Ascending aorta (tissue), 2 donors: ENCODE measurements at regions not wholly inside any gene's neighbourhood (a gene's known extent, or its start where the extent isn't known, plus 50 kb on each side); places are given as distances from the start of the nearest gene placed in this dataset.

Source experiments
- DNase-seq, 2 donors: peaks; one replicate each; pipeline ENCODE4 v3.0.0-alpha.2; 2019; ENCODE audit warnings: low spot score in 2 of 2
- H3K27ac ChIP-seq, 2 donors: fragments of 200-600 bp; sonication (generic); one replicate each; pipeline ENCODE4 v1.5.1; 2016 to 2017; ENCODE audit warnings: mild to moderate bottlenecking in 1 of 2
- H3K27me3 ChIP-seq: fragments of 200-600 bp; sonication (generic); one replicate; pipeline ENCODE4 v1.5.1; 2017
- H3K36me3 ChIP-seq, 2 donors: fragments of 200-600 bp; sonication (generic); one replicate each; pipeline ENCODE4 v1.5.1; 2016
- H3K4me1 ChIP-seq, 2 donors: fragments of 200-600 bp; sonication (generic); one replicate each; pipeline ENCODE4 v1.5.1; 2016 to 2017; ENCODE audit warnings: mild to moderate bottlenecking in 1 of 2
- H3K4me3 ChIP-seq, 2 donors: fragments of 200-600 bp; sonication (generic); one replicate each; pipeline ENCODE4 v1.5.1; 2016 to 2017; ENCODE audit warnings: mild to moderate bottlenecking in 1 of 2
- H3K9me3 ChIP-seq, 2 donors: fragments of 200-600 bp; sonication (generic); one replicate each; pipeline ENCODE4 v1.5.1; 2016
- CTCF ChIP-seq, 3 experiments: fragments of 200-600 bp in 2 of 3; fragments of 450-650 bp in 1 of 3; sonication (generic) in 2 of 3; IDR thresholded peaks; one replicate each; pipeline ENCODE4 v1.5.1; 2016 to 2019; ENCODE audit warnings: antibody characterized with exemption in 3 of 3, mild to moderate bottlenecking in 1 of 3, moderate library complexity in 1 of 3
- intact Hi-C: fragments of 100-400 bp; cut with DNase I; formaldehyde crosslinking; loops from one replicate; pipeline ENCODE4 v1.15.1; 2023

- TF ChIP-seq CTCF (IDR thresholded peaks at IDR 0.05) = no peak
- no peaks in the 10 kb centered on the region for H3K27me3 ChIP-seq
- no peak overlapping the region for H3K4me3 ChIP-seq
- no peak for DNase-seq
- intact Hi-C loops = no loop called here
- H3K9me3 ChIP-seq = no peaks in the 10 kb centered on the region
- peaks cover 9 to 49% of the 10 kb centered on the region in 2 donors for H3K4me1 ChIP-seq
- no peaks in the 10 kb centered on the region for H3K36me3 ChIP-seq
- H3K27ac ChIP-seq = peak overlapping the region; percentile 80 to 86
Observed at GRCh38 chr12:19885093-19885812, 446.0 kb downstream of the AEBP2 start.

GRCh38 chr12:19886065-19886464 lies 446.8 kb downstream of the AEBP2 start:
- no peak for TF ChIP-seq CTCF (IDR thresholded peaks at IDR 0.05)
- intact Hi-C loops = no loop called here
- peak overlapping the region; percentile 80 to 86 for H3K27ac ChIP-seq

GRCh38 chr12:19886639-19887064 lies 447.4 kb downstream of the AEBP2 start:
- no peak for TF ChIP-seq CTCF (IDR thresholded peaks at IDR 0.05)
- H3K9me3 ChIP-seq = no peaks in the 10 kb centered on the region
- H3K36me3 ChIP-seq = no peaks in the 10 kb centered on the region
- no peak overlapping the region for H3K4me3 ChIP-seq
- H3K27me3 ChIP-seq = no peaks in the 10 kb centered on the region
- H3K4me1 ChIP-seq = peaks cover 9 to 50% of the 10 kb centered on the region in 2 donors
- peak overlapping the region; percentile 80 to 86 for H3K27ac ChIP-seq
- intact Hi-C loops = no loop called here
- DNase-seq = no peak

More at GRCh38 chr12:19886065-19886464, 446.8 kb downstream of the AEBP2 start:
- Histone ChIP-seq H3K36me3 (no peaks in the 10 kb centered on the region), H3K4me3 (no peak overlapping the region), H3K9me3 (no peaks in the 10 kb centered on the region), H3K4me1 (peaks cover 9 to 51% of the 10 kb centered on the region in 2 donors), H3K27me3 (no peaks in the 10 kb centered on the region)
- DNase-seq = no peak

- intact Hi-C loops = no loop called here
- no peak for TF ChIP-seq CTCF (IDR thresholded peaks at IDR 0.05)
- Histone ChIP-seq H3K9me3 (no peaks in the 10 kb centered on the region), H3K27ac (peak overlapping the region in 1 of 2 donors; percentile 20), H3K4me3 (no peak overlapping the region), H3K27me3 (no peaks in the 10 kb centered on the region), H3K4me1 (peaks cover 3 to 48% of the 10 kb centered on the region in 2 donors), H3K36me3 (no peaks in the 10 kb centered on the region)
- no peak for DNase-seq
Observed at GRCh38 chr12:19890024-19890423, 450.7 kb downstream of the AEBP2 start.

- DNase-seq = no peak
- TF ChIP-seq CTCF (IDR thresholded peaks at IDR 0.05) = no peak
- Histone ChIP-seq H3K9me3 (no peaks in the 10 kb centered on the region), H3K36me3 (no peaks in the 10 kb centered on the region), H3K27ac (peak overlapping the region; percentile 52 to 78), H3K4me3 (peak overlapping the region in 1 of 2 donors; percentile 17), H3K27me3 (no peaks in the 10 kb centered on the region), H3K4me1 (peaks cover 8 to 46% of the 10 kb centered on the region in 2 donors)
- intact Hi-C loops = no loop called here
Observed at GRCh38 chr12:19891936-19892591, 452.8 kb downstream of the AEBP2 start.
